AG20443 (cell line): ENCODE measurements at regions not wholly inside any gene's neighbourhood (a gene's known extent, or its start where the extent isn't known, plus 50 kb on each side); places are given as distances from the start of the nearest gene placed in this dataset.
"Not testable (repeated sequence)": the region's sequence is repeated elsewhere in the genome, so short reads cannot be mapped to it uniquely, and the experiment has no call there.

Experiments used
- DNase-seq: peaks from one replicate; pipeline ENCODE4 v3.0.0; 2012; ENCODE audit warnings: low spot score, mixed read lengths

GRCh38 chr6:23752414-23752813, 373.6 kb upstream of the NRSN1 start:
- DNase-seq: no peak

GRCh38 chr6:23754197-23754596, 371.8 kb upstream of the NRSN1 start:
- DNase-seq: no peak

GRCh38 chr6:23775127-23775526, 350.9 kb upstream of the NRSN1 start:
- DNase-seq: no peak

GRCh38 chr6:23783901-23784300, 342.1 kb upstream of the NRSN1 start:
- no peak for DNase-seq

DNA sequence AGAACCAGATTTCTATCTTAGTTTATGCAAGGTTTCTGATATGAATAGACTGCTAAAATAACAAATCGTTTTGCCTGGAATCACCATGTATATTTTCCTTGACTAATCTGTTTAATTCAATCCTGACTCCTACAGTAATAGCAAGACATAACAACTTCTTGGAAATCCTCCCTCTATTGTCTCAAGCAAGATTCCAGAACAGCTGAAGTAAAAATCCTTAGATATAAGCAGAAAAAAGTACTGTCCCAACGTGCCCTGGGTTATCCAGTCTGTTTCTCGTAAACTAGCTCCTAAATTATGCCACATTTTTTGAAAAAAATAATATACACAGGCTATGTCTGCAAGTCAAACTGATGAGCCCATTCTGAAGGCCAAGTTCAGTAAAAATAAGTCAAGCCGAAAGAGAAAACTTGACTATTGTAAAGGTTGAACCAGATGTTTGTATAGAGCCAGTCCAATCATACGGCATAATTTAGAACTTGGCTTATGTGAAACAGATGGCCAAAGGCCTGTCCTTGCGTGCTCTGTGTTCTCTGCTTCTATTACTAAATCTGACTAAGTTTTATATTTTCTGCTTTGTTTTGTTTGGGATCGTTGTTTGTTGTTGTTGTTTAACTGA, 341.6 kb upstream of the NRSN1 start:
- no peak for DNase-seq

DNA sequence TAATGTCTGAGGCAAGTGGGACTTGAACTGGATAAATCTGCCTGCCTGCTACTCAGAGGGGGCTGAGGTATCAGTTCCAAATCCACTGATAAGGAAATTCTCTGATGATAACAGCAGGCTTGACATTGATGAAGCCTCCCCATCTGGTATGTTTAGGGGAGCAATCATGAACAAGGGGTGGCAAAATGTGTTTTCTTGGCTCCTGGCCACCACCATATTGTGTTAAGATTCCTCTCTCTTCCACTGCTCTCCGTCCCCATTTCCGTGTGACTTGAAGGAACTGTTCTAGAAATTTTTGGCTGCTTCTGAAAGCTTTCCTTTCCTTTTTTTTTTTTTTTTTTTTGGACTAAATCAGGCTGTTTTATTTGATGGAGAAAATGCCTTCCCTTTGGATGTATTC, 335.3 kb upstream of the NRSN1 start:
- DNase-seq: no peak

GRCh38 chr6:23797041-23797440, 329.0 kb upstream of the NRSN1 start:
- DNase-seq: no peak

- DNase-seq: not testable (repeated sequence)
Measured at GRCh38 chr6:23804289-23804688, 321.7 kb upstream of the NRSN1 start.

DNA sequence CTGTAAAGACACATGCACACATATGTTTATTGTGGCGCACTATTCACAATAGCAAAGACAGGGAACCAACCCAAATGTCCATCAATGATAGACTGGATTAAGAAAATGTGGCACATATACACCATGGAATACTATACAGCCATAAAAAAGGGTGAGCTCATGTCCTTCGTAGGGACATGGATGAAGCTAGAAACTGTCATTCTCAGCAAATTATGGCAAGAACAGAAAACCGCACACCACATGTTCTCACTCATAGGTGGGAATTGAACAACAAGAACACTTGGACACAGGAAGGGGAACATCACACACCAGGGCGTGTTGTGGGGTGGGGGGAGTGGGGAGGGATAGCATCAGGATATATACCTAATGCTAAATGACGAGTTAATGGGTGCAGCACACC, 304.9 kb upstream of the NRSN1 start:
- DNase-seq: not testable (repeated sequence)

DNA sequence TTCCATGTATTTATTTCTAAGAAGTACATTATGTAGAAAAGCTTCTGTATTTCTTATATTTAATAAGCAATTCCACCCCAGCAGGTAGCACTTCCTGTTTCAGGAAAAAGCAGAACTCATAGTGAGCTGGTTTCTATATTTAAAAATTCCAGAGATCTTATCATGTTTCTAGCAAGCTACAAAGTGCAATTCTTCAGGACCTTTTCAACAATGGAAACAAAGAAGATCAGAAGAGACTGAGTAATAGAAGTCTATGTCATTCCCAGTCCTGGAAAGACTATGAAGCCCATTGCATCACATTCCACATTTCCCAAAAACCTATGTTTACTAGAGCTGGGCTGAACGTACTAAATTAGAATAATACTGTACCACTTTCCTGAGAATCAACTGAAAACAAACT, 302.6 kb upstream of the NRSN1 start:
- no peak for DNase-seq

- DNase-seq: no peak
Measured at GRCh38 chr6:23826572-23826971, 299.4 kb upstream of the NRSN1 start.

- DNase-seq: no peak
Measured at GRCh38 chr6:23828861-23829260, 297.2 kb upstream of the NRSN1 start.

- DNase-seq: no peak
Measured at GRCh38 chr6:23841116-23841515, 284.9 kb upstream of the NRSN1 start.

- DNase-seq: no peak
Measured at GRCh38 chr6:23842760-23843159, 283.3 kb upstream of the NRSN1 start.

DNA sequence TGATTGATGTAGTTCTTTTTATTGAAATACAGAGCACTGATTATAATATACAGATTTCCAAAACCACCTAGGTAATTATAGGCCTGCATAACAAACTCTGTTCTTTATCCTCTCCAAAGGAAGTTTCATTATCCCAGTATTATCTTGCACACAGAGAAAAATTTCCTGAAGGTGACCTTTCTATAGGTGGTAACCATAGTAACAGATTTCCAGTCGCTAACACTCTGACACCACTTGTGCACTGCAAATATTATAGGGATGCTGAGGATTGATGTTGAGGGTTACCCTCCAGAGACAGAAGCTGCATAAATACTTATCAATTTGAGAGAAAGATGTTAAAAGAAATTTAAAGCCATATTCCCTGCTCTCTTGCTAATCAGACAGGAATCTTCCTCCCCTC, 274.5 kb upstream of the NRSN1 start:
- DNase-seq: no peak

DNA sequence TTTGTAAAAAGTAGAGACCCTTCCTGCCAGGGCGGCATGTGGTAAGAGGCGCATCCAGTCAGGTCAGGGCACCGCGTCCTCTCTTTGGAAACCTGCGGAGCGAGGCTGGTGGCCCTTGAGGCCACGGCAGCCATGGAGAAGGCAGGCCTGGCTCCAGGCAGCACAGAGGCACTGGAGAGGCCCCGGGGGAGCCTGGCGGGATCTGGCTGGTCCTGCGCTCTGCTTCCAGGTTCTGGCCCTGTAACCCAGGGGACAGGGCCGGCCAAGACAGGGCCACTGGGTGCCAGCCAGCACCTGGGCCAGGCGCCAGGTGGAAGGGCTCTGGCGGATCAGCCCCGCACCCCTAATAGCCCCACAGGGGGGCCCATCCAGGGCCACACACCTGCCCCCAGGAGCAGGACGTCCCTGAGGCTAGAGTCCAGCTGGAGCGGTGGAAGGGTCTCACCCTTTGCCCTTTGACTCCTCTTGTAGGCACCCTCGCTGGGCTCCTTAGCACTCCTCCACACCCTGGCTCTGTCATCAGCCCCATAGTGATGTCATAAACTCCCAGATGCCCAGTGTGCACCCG, 272.4 kb upstream of the NRSN1 start:
- not testable (repeated sequence) for DNase-seq

DNA sequence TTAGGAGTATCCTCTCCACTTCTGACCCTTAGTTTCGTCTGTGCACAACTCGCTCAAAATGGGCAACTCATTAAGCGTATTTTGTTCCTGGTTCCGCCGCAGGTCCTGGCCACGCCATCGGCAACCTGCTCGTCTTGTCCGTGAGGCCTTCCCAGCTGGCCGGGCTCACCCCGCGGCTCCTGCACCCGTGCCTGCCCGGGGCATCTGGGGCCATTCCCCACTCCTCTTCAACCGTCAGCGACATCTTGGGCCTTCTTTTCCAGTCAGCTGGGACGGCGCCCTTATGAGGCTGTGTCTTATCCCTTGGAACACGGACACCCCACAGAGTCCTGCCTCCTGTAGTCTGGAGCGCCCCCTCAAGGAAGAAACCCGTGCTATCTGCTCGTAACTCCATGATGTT, 271.9 kb upstream of the NRSN1 start:
- DNase-seq: not testable (repeated sequence)

- no peak for DNase-seq
Measured at GRCh38 chr6:23855497-23856116, 270.4 kb upstream of the NRSN1 start.

GRCh38 chr6:23870496-23870895, 255.5 kb upstream of the NRSN1 start:
- no peak for DNase-seq

DNA sequence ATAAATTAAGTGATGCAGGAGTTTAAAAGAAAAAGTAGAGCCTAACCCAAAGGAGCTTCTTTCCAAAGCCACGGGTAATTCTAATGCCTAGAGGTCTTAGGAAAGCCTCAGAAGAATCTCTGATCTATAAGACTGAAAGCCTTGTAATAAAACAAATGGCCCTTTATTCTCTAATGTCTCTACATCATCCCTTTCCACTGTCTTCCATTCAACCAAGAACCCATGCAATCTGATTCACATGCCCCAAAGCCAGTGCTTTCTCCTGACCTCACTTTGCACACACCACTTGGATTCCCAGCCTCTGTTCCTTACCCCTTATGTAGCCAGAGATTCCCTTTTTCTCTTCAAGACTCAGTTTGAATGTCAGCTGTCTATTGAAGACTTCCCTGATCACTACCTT, 252.9 kb upstream of the NRSN1 start:
- DNase-seq: no peak

- no peak for DNase-seq
Measured at GRCh38 chr6:23875006-23875405, 251.0 kb upstream of the NRSN1 start.

GRCh38 chr6:23879816-23880215, 246.2 kb upstream of the NRSN1 start:
- DNase-seq: no peak

DNA sequence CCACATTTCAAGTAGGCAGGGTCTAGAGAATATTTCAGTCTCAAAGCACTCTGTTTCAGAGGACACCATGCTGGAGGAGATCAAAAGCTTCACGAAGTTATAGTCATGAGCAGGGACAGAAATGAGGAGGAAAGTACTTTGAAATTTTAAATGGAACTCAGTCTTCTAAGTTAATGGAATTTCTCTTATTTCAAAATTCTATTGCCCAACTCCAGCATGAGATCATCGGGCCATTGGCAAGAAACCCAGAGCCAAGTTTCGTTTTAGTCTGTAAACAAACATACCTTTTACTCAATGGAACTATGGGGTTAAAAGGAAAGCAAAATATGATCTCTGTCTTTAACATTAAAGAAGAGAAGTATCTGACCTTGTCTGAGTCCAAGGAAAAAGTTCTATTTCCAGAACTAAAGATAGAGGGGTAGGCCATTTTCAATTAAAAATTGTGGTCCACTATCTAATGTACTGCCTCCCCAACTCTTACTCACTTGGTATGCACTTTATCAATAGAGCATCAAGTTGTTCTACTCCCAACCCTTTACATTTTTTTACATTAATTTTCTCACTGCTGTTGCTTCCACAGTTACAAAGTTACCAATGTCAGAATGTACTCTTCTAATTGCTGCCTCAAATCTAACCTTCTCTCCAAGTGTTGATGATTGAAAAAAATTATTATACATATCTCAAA, 235.3 kb upstream of the NRSN1 start:
- peak; percentile 16 for DNase-seq
